ENCODE measurements at regions not wholly inside any gene's neighbourhood (a gene's known extent, or its start where the extent isn't known, plus 50 kb on each side); places are given as distances from the start of the nearest gene placed in this dataset.

DNA sequence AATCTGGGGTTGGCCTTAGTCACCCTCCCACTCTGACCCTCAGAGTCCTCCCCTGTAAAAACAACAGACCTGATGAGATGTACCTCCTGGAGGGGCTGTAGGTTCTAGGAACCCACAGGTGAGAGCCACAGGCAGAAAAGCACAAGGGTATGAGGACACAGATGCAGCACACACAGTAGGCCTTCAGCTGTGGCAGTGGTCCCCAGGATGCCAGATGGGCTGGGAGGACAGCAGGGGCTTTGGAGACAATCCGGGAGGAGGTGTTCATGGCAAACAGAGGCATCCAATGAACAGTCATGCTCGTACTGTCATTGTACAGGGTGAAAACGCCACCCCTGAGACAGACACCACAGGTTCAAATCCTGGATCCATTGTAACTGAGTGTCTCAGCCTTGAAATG is 463.1 kb downstream of the MATN1 start:
- no peaks in the 10 kb centered on the region for H3F3A ChIP-seq (ENCODE audit: insufficient read depth, low read length, poor library complexity, severe bottlenecking)
- H2AFZ ChIP-seq (ENCODE audit: low read depth, low read length), result no peak overlapping the region
- TF ChIP-seq MXI1 (conservative IDR thresholded peaks at IDR 0.05; ENCODE audit: poor library complexity, severe bottlenecking) (no peak), RAD21 (conservative IDR thresholded peaks at IDR 0.05) (no peak), TAF1 (IDR thresholded peaks at IDR 0.05; ENCODE audit: low read depth) (no peak), EZH2 (IDR thresholded peaks at IDR 0.05; ENCODE audit: borderline replicate concordance, insufficient read depth, low read length, poor library complexity, severe bottlenecking) (no peak), EP300 (conservative IDR thresholded peaks at IDR 0.05; ENCODE audit: poor library complexity, severe bottlenecking) (no peak), SMC3 (conservative IDR thresholded peaks at IDR 0.05; ENCODE audit: poor library complexity) (no peak), POLR2AphosphoS5 (IDR thresholded peaks at IDR 0.05) (no peak)
- TF ChIP-seq, protein P1, sequence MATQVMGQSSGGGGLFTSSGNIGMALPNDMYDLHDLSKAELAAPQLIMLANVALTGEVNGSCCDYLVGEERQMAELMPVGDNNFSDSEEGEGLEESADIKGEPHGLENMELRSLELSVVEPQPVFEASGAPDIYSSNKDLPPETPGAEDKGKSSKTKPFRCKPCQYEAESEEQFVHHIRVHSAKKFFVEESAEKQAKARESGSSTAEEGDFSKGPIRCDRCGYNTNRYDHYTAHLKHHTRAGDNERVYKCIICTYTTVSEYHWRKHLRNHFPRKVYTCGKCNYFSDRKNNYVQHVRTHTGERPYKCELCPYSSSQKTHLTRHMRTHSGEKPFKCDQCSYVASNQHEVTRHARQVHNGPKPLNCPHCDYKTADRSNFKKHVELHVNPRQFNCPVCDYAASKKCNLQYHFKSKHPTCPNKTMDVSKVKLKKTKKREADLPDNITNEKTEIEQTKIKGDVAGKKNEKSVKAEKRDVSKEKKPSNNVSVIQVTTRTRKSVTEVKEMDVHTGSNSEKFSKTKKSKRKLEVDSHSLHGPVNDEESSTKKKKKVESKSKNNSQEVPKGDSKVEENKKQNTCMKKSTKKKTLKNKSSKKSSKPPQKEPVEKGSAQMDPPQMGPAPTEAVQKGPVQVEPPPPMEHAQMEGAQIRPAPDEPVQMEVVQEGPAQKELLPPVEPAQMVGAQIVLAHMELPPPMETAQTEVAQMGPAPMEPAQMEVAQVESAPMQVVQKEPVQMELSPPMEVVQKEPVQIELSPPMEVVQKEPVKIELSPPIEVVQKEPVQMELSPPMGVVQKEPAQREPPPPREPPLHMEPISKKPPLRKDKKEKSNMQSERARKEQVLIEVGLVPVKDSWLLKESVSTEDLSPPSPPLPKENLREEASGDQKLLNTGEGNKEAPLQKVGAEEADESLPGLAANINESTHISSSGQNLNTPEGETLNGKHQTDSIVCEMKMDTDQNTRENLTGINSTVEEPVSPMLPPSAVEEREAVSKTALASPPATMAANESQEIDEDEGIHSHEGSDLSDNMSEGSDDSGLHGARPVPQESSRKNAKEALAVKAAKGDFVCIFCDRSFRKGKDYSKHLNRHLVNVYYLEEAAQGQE (IDR thresholded peaks at IDR 0.05; ENCODE audit: borderline replicate concordance), result no peak
- TF ChIP-seq, protein P2, sequence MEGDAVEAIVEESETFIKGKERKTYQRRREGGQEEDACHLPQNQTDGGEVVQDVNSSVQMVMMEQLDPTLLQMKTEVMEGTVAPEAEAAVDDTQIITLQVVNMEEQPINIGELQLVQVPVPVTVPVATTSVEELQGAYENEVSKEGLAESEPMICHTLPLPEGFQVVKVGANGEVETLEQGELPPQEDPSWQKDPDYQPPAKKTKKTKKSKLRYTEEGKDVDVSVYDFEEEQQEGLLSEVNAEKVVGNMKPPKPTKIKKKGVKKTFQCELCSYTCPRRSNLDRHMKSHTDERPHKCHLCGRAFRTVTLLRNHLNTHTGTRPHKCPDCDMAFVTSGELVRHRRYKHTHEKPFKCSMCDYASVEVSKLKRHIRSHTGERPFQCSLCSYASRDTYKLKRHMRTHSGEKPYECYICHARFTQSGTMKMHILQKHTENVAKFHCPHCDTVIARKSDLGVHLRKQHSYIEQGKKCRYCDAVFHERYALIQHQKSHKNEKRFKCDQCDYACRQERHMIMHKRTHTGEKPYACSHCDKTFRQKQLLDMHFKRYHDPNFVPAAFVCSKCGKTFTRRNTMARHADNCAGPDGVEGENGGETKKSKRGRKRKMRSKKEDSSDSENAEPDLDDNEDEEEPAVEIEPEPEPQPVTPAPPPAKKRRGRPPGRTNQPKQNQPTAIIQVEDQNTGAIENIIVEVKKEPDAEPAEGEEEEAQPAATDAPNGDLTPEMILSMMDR (IDR thresholded peaks at IDR 0.05; ENCODE audit: poor library complexity, severe bottlenecking), result no peak
- no peaks in the 10 kb centered on the region for H3K79me2 ChIP-seq (replicated peaks; ENCODE audit: insufficient read depth, low read length)
- H3K9me2 ChIP-seq (ENCODE audit: insufficient read depth, low read length), result no peaks in the 10 kb centered on the region
- no peaks in the 10 kb centered on the region for H3K36me3 ChIP-seq (ENCODE audit: insufficient read depth, low read length)
- H3K27me3 ChIP-seq (ENCODE audit: insufficient read depth, low read depth, low read length), result no peaks in the 10 kb centered on the region
- no peak overlapping the region for H3K4me3 ChIP-seq (ENCODE audit: low read length)
- H4K20me1 ChIP-seq (ENCODE audit: insufficient read depth), result no peaks in the 10 kb centered on the region
- H3K27ac ChIP-seq (ENCODE audit: low read length), result no peak overlapping the region
- H3K4me2 ChIP-seq (ENCODE audit: low read length), result no peak overlapping the region
- H3K9ac ChIP-seq (ENCODE audit: low read length), result no peak overlapping the region
- no peaks in the 10 kb centered on the region for H3K9me3 ChIP-seq (ENCODE audit: low read length)

DNA sequence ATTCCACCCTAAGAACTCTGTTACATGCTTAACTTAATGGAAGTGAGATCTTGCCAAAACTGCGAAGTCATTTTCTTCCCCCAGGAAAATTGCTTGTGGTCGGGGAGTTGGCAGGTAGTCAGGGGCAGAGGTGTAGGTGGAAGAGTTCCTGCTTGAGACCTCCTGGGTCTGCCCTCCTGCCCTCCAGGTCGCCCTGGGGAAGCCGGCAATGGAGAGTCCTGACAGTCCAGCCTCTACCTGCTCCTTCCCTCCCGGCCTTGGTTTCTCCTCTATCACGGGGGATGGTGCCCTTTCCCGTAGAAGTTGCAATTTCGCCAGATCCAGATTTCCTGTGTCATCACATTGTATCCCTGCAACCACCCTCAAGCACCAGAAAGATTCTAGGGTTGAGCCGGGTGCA is 463.8 kb downstream of the MATN1 start:
- TF ChIP-seq, protein P2 (IDR thresholded peaks at IDR 0.05; ENCODE audit: poor library complexity, severe bottlenecking), result no peak
- no peak for TF ChIP-seq TAF1 (IDR thresholded peaks at IDR 0.05; ENCODE audit: low read depth)
- no peak for TF ChIP-seq EZH2 (IDR thresholded peaks at IDR 0.05; ENCODE audit: borderline replicate concordance, insufficient read depth, low read length, poor library complexity, severe bottlenecking)
- no peak for TF ChIP-seq SMC3 (conservative IDR thresholded peaks at IDR 0.05; ENCODE audit: poor library complexity)
- TF ChIP-seq POLR2AphosphoS5 (IDR thresholded peaks at IDR 0.05), result no peak
- no peak for TF ChIP-seq EP300 (conservative IDR thresholded peaks at IDR 0.05; ENCODE audit: poor library complexity, severe bottlenecking)
- TF ChIP-seq, protein P1 (IDR thresholded peaks at IDR 0.05; ENCODE audit: borderline replicate concordance), result no peak
- TF ChIP-seq MXI1 (conservative IDR thresholded peaks at IDR 0.05; ENCODE audit: poor library complexity, severe bottlenecking), result no peak
- no peak for TF ChIP-seq RAD21 (conservative IDR thresholded peaks at IDR 0.05)
- no peaks in the 10 kb centered on the region for H3K36me3 ChIP-seq (ENCODE audit: insufficient read depth, low read length)
- no peak overlapping the region for H3K9ac ChIP-seq (ENCODE audit: low read length)

More for the DNA sequence above, 463.8 kb downstream of the MATN1 start:
- Histone ChIP-seq H3K9me3 (ENCODE audit: low read length) (no peaks in the 10 kb centered on the region), H4K20me1 (ENCODE audit: insufficient read depth) (no peaks in the 10 kb centered on the region), H3K79me2 (replicated peaks; ENCODE audit: insufficient read depth, low read length) (no peaks in the 10 kb centered on the region), H2AFZ (ENCODE audit: low read depth, low read length) (no peak overlapping the region), H3K4me2 (ENCODE audit: low read length) (no peak overlapping the region), H3K27me3 (ENCODE audit: insufficient read depth, low read depth, low read length) (no peaks in the 10 kb centered on the region), H3K4me3 (ENCODE audit: low read length) (no peak overlapping the region), H3K9me2 (ENCODE audit: insufficient read depth, low read length) (no peaks in the 10 kb centered on the region), H3F3A (ENCODE audit: insufficient read depth, low read length, poor library complexity, severe bottlenecking) (no peaks in the 10 kb centered on the region), H3K27ac (ENCODE audit: low read length) (no peak overlapping the region)

All from neural cell (in vitro differentiated cells).